GM18870 (cell line): ENCODE measurements at regions not wholly inside any gene's neighbourhood (a gene's known extent, or its start where the extent isn't known, plus 50 kb on each side); places are given as distances from the start of the nearest gene placed in this dataset.
"Not testable (repeated sequence)": the region's sequence is repeated elsewhere in the genome, so short reads cannot be mapped to it uniquely, and the experiment has no call there.

ENCODE experiments used
- ATAC-seq: cut with Tn5 transposase; IDR thresholded peaks from one replicate; pipeline ENCODE4 v1.9.1; 2021; ENCODE audit warnings: moderate library complexity; ENCODE audit not compliant: unreplicated experiment

DNA sequence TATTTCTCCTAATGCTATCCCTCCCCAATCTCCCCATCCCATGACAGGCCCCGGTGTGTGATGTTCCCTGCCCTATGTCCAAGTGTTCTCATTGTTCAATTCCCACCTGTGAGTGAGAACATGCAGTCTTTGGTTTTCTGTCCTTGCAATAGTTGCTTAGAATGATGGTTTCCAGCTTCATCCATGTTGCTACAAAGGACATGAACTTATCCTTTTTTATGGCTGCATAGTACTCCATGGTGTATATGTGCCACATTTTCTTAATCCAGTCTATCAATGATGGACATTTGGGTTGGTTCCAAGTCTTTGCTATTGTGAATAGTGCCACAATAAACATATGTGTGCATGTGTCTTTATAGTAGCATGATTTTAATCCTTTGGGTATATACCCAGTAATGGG is 51.3 kb upstream of the RIOK2 start:
- not testable (repeated sequence) for ATAC-seq

DNA sequence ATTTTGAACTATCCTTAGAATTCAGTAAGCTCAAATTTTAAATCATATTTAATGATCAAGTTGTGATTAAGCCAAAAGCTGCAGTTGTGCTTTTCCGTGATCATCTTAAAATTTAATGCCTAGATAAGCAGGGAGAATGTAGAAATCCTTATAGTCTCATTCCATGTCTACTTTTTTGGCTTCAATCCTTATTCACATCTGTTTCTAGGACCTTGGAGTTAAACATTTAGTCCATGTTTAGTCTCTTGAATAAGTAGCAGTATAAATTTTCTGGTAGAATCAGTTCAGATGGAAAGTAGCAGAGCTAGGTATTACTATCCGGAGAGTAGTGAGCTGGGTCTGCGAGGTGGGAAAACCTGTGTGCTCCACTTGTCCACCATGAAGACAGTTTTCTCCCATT is 59.3 kb upstream of the RIOK2 start:
- no peak for ATAC-seq

DNA sequence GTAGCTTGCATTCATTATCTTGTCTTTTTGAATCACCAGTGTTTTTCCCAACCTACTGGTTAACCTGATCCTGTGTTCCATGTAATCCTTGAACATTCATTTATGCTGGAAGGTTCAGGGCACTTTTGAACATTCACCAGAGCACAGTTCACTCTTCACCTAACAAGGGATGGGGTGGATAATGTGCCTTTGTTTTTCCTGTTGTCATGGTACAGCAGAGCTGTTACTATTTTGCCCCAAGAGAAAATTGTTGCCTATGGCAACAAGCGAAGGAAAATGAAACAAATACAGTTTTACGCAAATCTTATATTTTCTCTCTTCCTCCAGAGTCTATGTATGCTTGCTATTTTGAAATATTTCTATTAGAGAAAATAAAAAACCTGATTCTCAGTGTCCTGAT is 60.3 kb upstream of the RIOK2 start:
- ATAC-seq, result no peak

- ATAC-seq, result no peak
These were observed 62.3 kb upstream of the RIOK2 start for GRCh38 chr5:97245386-97245785.

DNA sequence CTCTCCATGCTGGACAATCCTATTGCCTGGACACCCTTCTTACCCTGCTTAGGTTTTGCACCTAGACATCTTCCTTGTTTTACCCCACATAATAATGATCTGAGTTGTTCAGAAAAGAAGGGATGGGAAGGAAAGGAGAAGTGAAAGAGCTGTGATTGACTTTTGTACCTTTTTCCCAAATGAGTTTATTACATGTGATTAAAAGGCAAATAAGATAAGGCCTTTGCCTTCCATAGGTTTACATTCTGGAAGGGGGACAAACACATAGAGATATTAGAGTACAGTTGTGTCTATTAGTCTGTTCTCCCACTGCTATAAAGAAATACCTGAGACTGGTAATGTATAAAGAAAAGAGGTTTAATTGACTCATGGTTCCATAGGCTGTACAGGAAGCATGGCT is 67.1 kb upstream of the RIOK2 start:
- ATAC-seq, result no peak

GRCh38 chr5:97266076-97266475 is 83.0 kb upstream of the RIOK2 start:
- no peak for ATAC-seq

DNA sequence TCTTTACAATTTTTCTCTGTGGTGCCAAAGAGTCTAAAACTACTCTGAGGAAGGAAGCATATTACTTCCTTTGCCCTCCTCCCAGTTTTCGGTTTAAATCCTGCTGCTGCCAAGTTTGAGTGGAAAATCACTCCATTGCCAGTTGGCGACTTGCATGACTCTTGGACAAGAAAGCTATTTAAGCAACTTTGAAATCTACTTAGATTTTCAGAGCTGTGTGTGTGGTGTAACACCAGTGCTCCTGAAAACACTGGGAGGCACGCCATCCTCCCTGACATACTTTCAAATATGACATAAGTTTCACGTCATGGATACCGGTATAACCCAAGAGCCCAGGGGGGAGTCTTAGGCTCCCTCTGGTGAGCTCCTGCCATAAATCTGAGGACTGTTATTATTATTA is 83.5 kb upstream of the RIOK2 start:
- no peak for ATAC-seq

- no peak for ATAC-seq
These were observed 84.7 kb upstream of the RIOK2 start for GRCh38 chr5:97267767-97268166.

- ATAC-seq, result no peak
These were observed 93.5 kb upstream of the RIOK2 start for GRCh38 chr5:97276474-97277120.

- no peak for ATAC-seq
These were observed 98.2 kb upstream of the RIOK2 start for GRCh38 chr5:97281257-97281656.

DNA sequence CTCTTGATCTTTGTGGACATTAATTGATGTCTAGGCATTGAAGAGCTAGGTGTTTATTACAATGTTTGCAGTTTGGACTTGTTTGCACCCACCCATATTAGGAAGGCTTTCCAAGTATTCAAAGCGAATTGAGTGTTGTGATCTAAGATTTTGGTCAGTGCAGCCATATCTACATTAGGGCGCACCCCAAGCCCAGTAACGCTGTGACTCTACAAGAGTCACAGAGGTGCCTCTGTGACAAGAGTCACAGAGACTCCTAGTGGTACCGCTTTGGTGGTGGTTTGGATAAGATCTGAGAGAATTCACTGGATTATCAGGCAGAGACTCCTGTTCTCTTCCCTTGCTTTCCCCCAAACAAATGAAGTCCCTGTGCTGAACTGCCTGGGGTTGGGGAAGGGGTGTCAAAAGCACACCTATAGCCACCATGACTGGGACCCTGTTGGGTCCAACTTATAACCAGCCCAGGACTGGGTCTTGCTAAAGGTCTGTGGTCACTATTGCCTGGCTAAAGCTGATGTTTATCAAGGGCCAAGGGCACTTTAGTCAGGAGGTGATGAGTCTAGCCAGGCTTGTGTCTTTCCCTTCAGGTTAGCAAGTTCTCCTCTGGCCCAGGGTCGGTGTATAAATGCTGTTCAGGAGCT is 114.1 kb upstream of the RIOK2 start:
- peak; percentile 96 for ATAC-seq

GRCh38 chr5:97297704-97298091 is 114.7 kb upstream of the RIOK2 start:
- ATAC-seq, result no peak

- not testable (repeated sequence) for ATAC-seq
These were observed 118.1 kb upstream of the RIOK2 start for GRCh38 chr5:97301181-97301580.

DNA sequence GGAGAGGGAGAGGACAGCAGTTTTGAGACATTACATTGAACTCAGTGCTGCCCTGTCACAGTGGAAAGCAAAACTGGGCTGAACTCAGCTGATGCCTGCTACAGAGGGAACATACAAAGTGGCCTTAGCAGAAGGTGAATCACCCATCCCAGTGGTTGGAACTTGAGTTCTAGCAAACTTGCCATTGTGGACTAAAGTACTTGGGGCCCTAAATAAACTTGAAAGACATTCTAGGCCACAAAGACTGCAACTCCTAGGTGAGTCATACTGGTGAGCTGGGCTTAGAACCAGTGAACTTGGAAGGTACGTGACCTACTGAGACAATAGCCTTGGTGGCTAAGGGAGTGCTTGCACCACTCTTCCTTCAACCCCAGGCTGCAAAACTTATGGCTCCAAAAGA is 155.7 kb upstream of the RIOK2 start:
- ATAC-seq, result no peak

DNA sequence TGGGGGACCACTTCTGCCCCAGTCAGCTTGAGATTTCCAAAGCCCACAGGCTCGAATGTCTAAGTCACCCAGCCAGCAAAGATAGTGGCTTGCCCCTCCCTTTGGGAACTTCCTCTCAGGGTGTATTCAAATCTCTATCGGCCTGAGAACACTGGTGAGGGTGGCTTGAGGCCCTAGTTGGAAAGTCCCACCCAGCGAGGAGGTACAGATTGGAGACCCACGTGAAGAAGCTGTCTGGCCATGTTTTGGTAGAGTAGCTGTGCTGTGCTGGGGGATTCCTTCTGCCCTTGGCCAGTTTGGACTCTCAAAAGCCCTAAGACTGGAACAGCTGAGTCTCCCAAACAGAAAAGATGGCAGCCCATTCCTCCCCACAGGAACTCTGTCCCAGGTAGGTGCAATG is 172.7 kb upstream of the RIOK2 start:
- peak; percentile 96 for ATAC-seq

DNA sequence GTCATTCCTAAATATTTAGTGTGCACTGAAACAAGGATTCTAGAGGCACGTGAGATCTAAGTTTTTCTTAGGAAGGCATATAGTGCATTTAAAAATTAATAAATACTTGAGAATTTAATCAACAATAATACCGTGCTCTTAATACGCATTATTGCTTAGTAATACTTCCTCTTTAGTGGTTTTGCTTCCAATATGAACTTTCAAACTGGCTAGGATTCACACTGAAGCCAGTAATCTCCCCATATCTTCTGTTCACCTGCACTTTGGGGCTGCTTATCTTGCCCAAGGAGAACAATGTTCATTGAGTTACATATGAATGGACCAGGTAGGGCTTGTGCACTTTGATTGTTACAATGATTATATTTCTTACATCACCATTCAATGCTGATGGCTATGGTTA is 180.5 kb upstream of the RIOK2 start:
- no peak for ATAC-seq

DNA sequence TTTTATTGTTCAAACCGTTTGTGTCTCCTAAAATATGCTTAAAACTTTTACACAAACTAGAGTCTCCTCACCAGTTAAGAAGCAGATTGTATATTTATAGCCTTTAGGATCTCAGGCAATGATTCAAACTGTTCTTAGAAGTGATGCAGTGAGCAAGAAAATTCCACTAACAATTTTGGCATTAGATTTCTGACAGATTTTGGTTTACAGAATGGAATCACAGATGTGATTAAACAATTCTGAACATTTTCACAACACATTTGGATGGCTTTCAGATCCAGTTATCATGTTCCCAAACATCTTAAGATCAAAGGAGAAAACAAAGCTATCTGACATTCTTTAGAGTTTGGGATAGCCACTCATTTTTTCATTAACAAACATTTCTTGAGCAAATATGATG is 181.7 kb upstream of the RIOK2 start:
- no peak for ATAC-seq

DNA sequence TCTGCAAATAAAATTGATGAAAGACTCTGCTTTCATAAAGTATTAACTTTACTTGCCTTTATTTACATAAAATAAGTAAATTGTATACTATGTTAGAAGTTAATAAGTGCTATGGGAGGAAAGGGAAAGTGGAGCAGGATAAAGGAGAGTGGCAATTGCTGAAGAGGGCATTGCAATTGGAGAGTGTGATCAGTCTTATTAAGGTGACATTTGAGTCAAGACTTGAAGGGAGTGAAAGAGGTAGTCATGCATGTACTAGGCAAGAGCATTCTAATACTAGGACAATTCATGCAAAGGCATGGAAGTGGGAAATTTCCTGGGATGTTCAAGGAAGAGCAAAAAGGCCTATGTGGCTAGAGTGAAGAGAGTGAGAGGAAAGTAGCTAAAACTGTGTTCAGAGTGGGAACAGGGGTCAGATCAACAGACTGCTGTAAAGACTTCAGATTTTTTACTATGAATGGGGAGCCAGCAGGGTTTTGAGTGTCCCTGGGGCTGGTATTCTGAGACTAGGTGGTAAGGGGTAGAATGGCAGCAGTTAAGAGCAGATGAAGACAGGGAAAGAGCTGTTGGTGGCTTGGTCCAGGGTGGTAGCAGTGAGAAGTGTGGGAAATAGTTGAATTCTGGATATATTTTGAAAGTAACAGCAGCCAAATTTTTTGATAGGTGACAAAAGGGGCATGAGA is 182.3 kb upstream of the RIOK2 start:
- ATAC-seq, result no peak

DNA sequence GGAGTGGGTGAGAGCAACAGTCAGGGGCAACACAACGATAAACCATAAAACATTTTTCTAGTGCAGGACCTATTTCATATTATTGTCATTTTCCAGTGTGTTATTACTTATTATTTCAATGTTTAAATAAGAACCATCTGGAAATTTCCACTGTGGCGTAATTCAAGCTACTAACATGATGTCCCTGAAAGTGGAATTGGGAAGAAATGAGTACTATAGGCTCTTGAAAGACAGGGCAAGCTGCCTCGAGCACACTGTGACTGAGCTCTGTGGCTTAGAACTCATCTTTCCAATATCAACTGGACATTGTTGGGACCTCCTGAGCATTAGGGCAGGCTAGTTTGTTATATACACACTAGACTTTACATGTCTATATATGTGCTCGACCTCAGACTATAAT is 182.9 kb upstream of the RIOK2 start:
- no peak for ATAC-seq

DNA sequence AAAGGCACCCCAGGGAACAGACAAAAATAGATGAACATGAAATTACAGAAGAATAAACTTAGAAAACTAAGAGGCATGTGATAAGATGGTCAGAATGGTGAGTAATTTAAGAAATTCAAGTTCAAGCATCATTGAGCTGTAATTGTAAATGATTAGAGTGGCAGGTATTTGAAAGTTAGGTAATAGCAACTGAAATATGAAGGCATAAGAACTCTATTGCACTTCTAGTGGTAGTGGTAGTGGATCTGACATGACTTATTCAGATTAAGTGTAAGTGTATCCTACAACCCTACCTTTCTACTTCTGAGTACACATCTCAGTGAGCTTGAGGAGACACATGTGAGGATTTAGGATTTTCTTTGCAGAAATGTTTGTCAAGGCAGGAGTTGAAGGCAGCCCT is 192.9 kb upstream of the RIOK2 start:
- no peak for ATAC-seq

GRCh38 chr5:97377582-97377981 is 194.5 kb upstream of the RIOK2 start:
- ATAC-seq, result peak; percentile 45

DNA sequence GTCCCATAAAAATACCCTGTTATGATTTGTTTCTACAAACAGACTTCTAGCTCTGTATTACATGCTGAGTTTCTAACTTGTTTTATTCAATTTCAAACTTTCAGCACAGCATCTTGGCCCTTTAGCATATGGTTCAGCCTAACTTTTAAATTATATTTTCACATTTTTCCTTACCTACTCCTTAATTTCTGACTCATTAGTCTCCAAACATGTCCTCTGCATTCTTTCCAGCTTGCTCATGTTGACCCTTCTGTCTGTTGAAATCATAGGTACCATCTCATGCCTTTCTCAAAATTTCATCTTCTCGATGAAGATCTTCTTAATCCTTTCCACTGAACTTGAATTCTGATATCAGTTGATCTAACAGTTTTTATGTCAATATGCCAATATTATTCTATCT is 200.9 kb upstream of the RIOK2 start:
- ATAC-seq, result no peak

- no peak for ATAC-seq
These were observed 205.7 kb upstream of the RIOK2 start for GRCh38 chr5:97388794-97389193.
